Endothelial cell of umbilical vein (primary cell): ENCODE measurements at regions not wholly inside any gene's neighbourhood (a gene's known extent, or its start where the extent isn't known, plus 50 kb on each side); places are given as distances from the start of the nearest gene placed in this dataset.

ENCODE experiments used
- BruUV-seq: library from RNA; stranded (reverse); fragments of 400-500 nt; replicated peaks from 2 replicates; lab custom pipeline; 2021; lab: Mats Ljungman, UMichigan
- CTCF ChIA-PET: fragments of 300-600, 350-600 bp; sonication (Branson Sonifier 250); formaldehyde crosslinking; loops from one replicate; lab custom pipeline; 2021; ENCODE audit warnings: antibody characterized with exemption, inconsistent platforms; lab: Charles Lee
- POLR2A ChIA-PET: fragments of 300-600, 350-600 bp; sonication (Branson Sonifier 250); formaldehyde crosslinking; loops from one replicate; lab custom pipeline; 2021; ENCODE audit warnings: antibody characterized with exemption, inconsistent platforms; lab: Charles Lee
- DNase-seq: peaks from one replicate; pipeline ENCODE4 v3.0.0-alpha.2; 2011; ENCODE audit warnings: low read depth, low spot score
- FAIRE-seq: peaks from 2 replicates; lab custom pipeline; 2011; peaks lifted over from hg19 to GRCh38; lab: Jason Lieb, UNC
- H2AFZ ChIP-seq: 2 replicates; pipeline ENCODE4 v1.6.0; 2012; ENCODE audit warnings: low read depth, low read length, control low read depth, inconsistent platforms
- H3K27ac ChIP-seq: 2 replicates; pipeline ENCODE4 v1.5.1; 2011; ENCODE audit warnings: low read depth, mild to moderate bottlenecking, control low read depth, low read length, moderate library complexity; ENCODE audit not compliant: insufficient read depth
- H3K27me3 ChIP-seq, 2 experiments: 2 replicates each; pipeline versions ENCODE4 v1.6.0 to v1.6.1; 2011; ENCODE audit warnings: low read length in 2 of 2, mixed read lengths in 1 of 2; ENCODE audit not compliant: control insufficient read depth in 2 of 2, insufficient read depth in 2 of 2
- H3K36me3 ChIP-seq, 2 experiments: 2 replicates in 1 of 2; 3 replicates in 1 of 2; pipeline ENCODE4 v1.5.1; 2011; ENCODE audit warnings: low read length in 2 of 2, mild to moderate bottlenecking in 1 of 2, moderate library complexity in 1 of 2; ENCODE audit not compliant: control insufficient read depth in 2 of 2, insufficient read depth in 2 of 2; ENCODE audit errors: extremely low read depth in 1 of 2
- H3K4me1 ChIP-seq: 3 replicates; pipeline ENCODE4 v1.5.1; 2011; ENCODE audit warnings: mild to moderate bottlenecking, low read length; ENCODE audit not compliant: control insufficient read depth, insufficient read depth; ENCODE audit errors: extremely low read depth
- H3K4me2 ChIP-seq: 2 replicates; pipeline ENCODE4 v1.6.1; 2011; ENCODE audit warnings: low read length, control low read depth, mixed read lengths; ENCODE audit not compliant: insufficient read depth
- H3K4me3 ChIP-seq, 3 experiments: fragments of 200-600 bp in 1 of 3; sonication (generic), shearing (Covaris generic) in 1 of 3; replicated peaks in 1 of 3; 2 replicates each; pipeline ENCODE4 v1.5.1; 2011 to 2016; ENCODE audit warnings: control low read depth in 3 of 3, low read length in 3 of 3, mild to moderate bottlenecking in 2 of 3, inconsistent platforms in 1 of 3, low read depth in 1 of 3, moderate library complexity in 1 of 3; ENCODE audit not compliant: insufficient read depth in 1 of 3
- H3K79me2 ChIP-seq: 2 replicates; pipeline ENCODE4 v1.6.0; 2012; ENCODE audit warnings: low read length, inconsistent platforms; ENCODE audit not compliant: control insufficient read depth, insufficient read depth
- H3K9ac ChIP-seq: replicated peaks from 2 replicates; pipeline ENCODE3; 2011; ENCODE audit warnings: low read length, control low read depth; ENCODE audit not compliant: insufficient read depth; ENCODE audit errors: extremely low read depth
- H3K9me1 ChIP-seq: replicated peaks from 3 replicates; pipeline ENCODE4 v1.6.0; 2011; ENCODE audit warnings: mild to moderate bottlenecking, low read length; ENCODE audit not compliant: control insufficient read depth, insufficient read depth; ENCODE audit errors: extremely low read depth
- H3K9me3 ChIP-seq: replicated peaks from 2 replicates; pipeline ENCODE4 v1.5.1; 2012; ENCODE audit warnings: low read length, inconsistent platforms; ENCODE audit not compliant: control insufficient read depth, insufficient read depth
- H4K20me1 ChIP-seq: replicated peaks from 2 replicates; pipeline ENCODE3; 2011; ENCODE audit warnings: mild to moderate bottlenecking, low read length; ENCODE audit not compliant: control insufficient read depth, insufficient read depth; ENCODE audit errors: extremely low read depth
- EZH2 ChIP-seq: IDR thresholded peaks from 2 replicates; pipeline ENCODE4 v1.6.1; 2012; ENCODE audit warnings: borderline replicate concordance, low read depth, mild to moderate bottlenecking, moderate library complexity, low read length, inconsistent platforms; ENCODE audit not compliant: severe bottlenecking
- FOS ChIP-seq: IDR thresholded peaks from 2 replicates; pipeline ENCODE4 v1.6.1; 2011; ENCODE audit warnings: mild to moderate bottlenecking, low read length, moderate library complexity, borderline replicate concordance; ENCODE audit not compliant: insufficient read depth
- GATA2 ChIP-seq: IDR thresholded peaks from 2 replicates; pipeline ENCODE4 v1.7.0; 2011; ENCODE audit warnings: low read depth, mild to moderate bottlenecking, moderate library complexity, mixed read lengths, low read length; ENCODE audit not compliant: insufficient read length, insufficient read depth
- JUN ChIP-seq: IDR thresholded peaks from 2 replicates; pipeline ENCODE4 v1.6.1; 2011; ENCODE audit warnings: borderline replicate concordance, low read depth; ENCODE audit not compliant: insufficient read length, insufficient read depth
- MYC ChIP-seq: IDR thresholded peaks from one replicate; pipeline ENCODE4 v1.6.1; 2011; ENCODE audit warnings: mild to moderate bottlenecking, low read depth, low read length
- POLR2A ChIP-seq: IDR thresholded peaks from 2 replicates; pipeline ENCODE4 v1.6.1; 2012; ENCODE audit warnings: low read depth, mild to moderate bottlenecking, control low read depth, low read length
- POLR2AphosphoS5 ChIP-seq: IDR thresholded peaks from 2 replicates; pipeline ENCODE4 v1.6.1; 2012; ENCODE audit warnings: low read depth, mild to moderate bottlenecking, control low read depth, low read length, moderate library complexity; ENCODE audit not compliant: insufficient read depth
- dilution Hi-C: fragments of 300-500 bp; cut with MboI; formaldehyde crosslinking; loops from one replicate; pipeline ENCODE4 v1.15.0; 2019; ENCODE audit warnings: low sequenced_read_pairs; ENCODE audit not compliant: extremely low pct_ligation_motif_present
- intact Hi-C: fragments of 100-400 bp; cut with micrococcal nuclease; formaldehyde crosslinking; loops from one replicate; pipeline ENCODE4 v1.10.0; 2022
- TF ChIP-seq, protein P1 (sequence below): IDR thresholded peaks from 2 replicates; pipeline ENCODE4 v1.6.1; 2011; ENCODE audit not compliant: insufficient read depth, insufficient read length
- TF ChIP-seq, protein P2 (sequence below), 2 donors: IDR thresholded peaks; 1 replicate in 1 of 2; 2 replicates in 1 of 2; pipeline ENCODE4 v1.5.1; 2011; ENCODE audit warnings: low read length in 2 of 2, mild to moderate bottlenecking in 2 of 2, moderate library complexity in 2 of 2, control low read depth in 1 of 2, inconsistent platforms in 1 of 2, low read depth in 1 of 2; ENCODE audit not compliant: insufficient read depth in 1 of 2; ENCODE audit errors: extremely low read depth in 1 of 2

DNA sequence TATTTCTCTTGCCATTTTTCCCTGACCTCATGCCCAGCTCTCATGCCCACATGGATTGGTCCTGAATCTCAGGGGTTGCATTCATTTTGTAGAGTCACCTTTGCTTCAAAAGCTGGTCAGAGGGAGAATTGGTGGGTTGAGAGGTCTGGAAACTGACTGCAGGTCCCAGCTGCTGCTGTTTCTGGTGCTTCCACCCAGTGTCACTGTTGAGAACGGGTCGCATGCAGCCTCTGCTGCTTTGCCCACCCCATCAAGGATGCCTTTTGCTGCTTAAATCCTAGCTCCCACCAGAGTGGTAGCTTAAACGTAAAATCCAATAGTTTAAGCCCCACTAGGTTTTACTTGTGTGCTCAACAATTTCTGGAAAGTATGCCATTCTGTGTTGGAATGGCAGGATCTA, 211.4 kb upstream of the TSHZ2 start:
- no peak for DNase-seq
- Histone ChIP-seq H3K27me3 (no peaks in the 10 kb centered on the region), H2AFZ (no peak overlapping the region), H4K20me1 (no peaks in the 10 kb centered on the region), H3K36me3 (no peaks in the 10 kb centered on the region), H3K27ac (no peak overlapping the region), H3K4me1 (no peaks in the 10 kb centered on the region), H3K9me3 (no peaks in the 10 kb centered on the region), H3K9me1 (no peaks in the 10 kb centered on the region), H3K79me2 (no peaks in the 10 kb centered on the region), H3K4me2 (no peak overlapping the region), H3K9ac (no peak overlapping the region), H3K4me3 (no peak overlapping the region)
- FAIRE-seq, result no peak
- TF ChIP-seq POLR2A, result no peak
- TF ChIP-seq EZH2, result no peak
- TF ChIP-seq, protein P1, sequence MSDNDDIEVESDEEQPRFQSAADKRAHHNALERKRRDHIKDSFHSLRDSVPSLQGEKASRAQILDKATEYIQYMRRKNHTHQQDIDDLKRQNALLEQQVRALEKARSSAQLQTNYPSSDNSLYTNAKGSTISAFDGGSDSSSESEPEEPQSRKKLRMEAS, result no peak
- no peak for TF ChIP-seq FOS
- no TSS peak for BruUV-seq
- POLR2A ChIA-PET, result no interaction called here
- intact Hi-C loops, result loop anchor here (10.0 kb wide), 1 partner anchor 64 kb away; no protein-coding TSS in a partner anchor
- dilution Hi-C loops, result no loop called here
- CTCF ChIA-PET, result no interaction called here

DNA sequence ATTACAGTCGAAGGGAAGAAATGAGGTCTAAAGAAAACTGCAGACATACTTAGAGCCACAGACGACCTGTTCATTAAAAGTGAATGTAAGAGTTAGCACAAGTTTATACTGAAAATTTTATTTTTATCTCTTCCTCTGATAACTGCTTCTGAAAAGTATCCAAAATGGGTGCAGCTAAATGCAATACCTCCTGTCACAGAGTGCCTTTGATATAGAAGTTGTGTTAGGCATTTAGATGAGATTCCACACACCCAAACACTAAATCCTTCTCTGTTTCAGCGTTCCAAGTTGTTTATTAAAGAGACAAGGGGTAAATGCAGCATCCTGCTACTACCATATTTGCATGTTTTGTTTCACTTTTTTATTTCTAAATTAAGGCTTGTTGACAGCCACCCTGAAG, 214.7 kb upstream of the TSHZ2 start:
- Histone ChIP-seq H3K36me3 (no peaks in the 10 kb centered on the region), H3K9ac (no peak overlapping the region), H3K9me3 (no peaks in the 10 kb centered on the region), H2AFZ (no peak overlapping the region), H3K4me3 (no peak overlapping the region), H3K4me1 (no peaks in the 10 kb centered on the region), H3K9me1 (no peaks in the 10 kb centered on the region), H4K20me1 (no peaks in the 10 kb centered on the region), H3K27ac (no peak overlapping the region), H3K27me3 (no peaks in the 10 kb centered on the region), H3K79me2 (no peaks in the 10 kb centered on the region), H3K4me2 (no peak overlapping the region)
- CTCF ChIA-PET, result no interaction called here
- intact Hi-C loops (no loop called here), dilution Hi-C loops (no loop called here)
- FAIRE-seq (no peak), DNase-seq (no peak)
- TF ChIP-seq POLR2AphosphoS5 (no peak), MYC (no peak), EZH2 (no peak), POLR2A (no peak), GATA2 (no peak), FOS (no peak), JUN (no peak)
- TF ChIP-seq, protein P1, result no peak
- TF ChIP-seq, protein P2, sequence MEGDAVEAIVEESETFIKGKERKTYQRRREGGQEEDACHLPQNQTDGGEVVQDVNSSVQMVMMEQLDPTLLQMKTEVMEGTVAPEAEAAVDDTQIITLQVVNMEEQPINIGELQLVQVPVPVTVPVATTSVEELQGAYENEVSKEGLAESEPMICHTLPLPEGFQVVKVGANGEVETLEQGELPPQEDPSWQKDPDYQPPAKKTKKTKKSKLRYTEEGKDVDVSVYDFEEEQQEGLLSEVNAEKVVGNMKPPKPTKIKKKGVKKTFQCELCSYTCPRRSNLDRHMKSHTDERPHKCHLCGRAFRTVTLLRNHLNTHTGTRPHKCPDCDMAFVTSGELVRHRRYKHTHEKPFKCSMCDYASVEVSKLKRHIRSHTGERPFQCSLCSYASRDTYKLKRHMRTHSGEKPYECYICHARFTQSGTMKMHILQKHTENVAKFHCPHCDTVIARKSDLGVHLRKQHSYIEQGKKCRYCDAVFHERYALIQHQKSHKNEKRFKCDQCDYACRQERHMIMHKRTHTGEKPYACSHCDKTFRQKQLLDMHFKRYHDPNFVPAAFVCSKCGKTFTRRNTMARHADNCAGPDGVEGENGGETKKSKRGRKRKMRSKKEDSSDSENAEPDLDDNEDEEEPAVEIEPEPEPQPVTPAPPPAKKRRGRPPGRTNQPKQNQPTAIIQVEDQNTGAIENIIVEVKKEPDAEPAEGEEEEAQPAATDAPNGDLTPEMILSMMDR (IDR thresholded peaks at IDR 0.05; ENCODE audit: extremely low read depth in 1 of 2, insufficient read depth in 1 of 2, low read depth in 1 of 2, low read length in 2 of 2), result no peak
- POLR2A ChIA-PET, result no interaction called here
- BruUV-seq, result no TSS peak
